HepG2 (cell line): ENCODE measurements at regions not wholly inside any gene's neighbourhood (a gene's known extent, or its start where the extent isn't known, plus 50 kb on each side); places are given as distances from the start of the nearest gene placed in this dataset.

Experiments used
- BCL6 ChIP-seq: IDR thresholded peaks from 2 replicates; pipeline ENCODE4 v1.6.1; 2016; ENCODE audit warnings: missing genetic modification reagents, missing compliant biosample characterization
- CENPX ChIP-seq: sonication (generic); formaldehyde crosslinking; IDR thresholded peaks from 2 replicates; pipeline ENCODE4 v1.9.0; 2021; ENCODE audit warnings: mild to moderate bottlenecking, missing genetic modification reagents, moderate library complexity
- CREB1 ChIP-seq, 2 experiments: fragments of 450-650 bp in 1 of 2; IDR thresholded peaks; 2 replicates each; pipeline ENCODE4 v1.6.1; 2016 to 2017; ENCODE audit warnings: control low read depth in 1 of 2, mild to moderate bottlenecking in 1 of 2, missing compliant biosample characterization in 1 of 2, missing genetic modification characterization in 1 of 2
- ELF3 ChIP-seq: IDR thresholded peaks from 2 replicates; pipeline ENCODE4 v1.6.1; 2016; ENCODE audit warnings: missing genetic modification reagents, missing compliant biosample characterization
- HNRNPUL1 ChIP-seq: fragments of 200-400 bp; formaldehyde crosslinking; IDR thresholded peaks from 2 replicates; pipeline ENCODE4 v1.6.1; 2017; ENCODE audit warnings: low read depth, mild to moderate bottlenecking, low read length, moderate library complexity
- NFKB2 ChIP-seq: sonication (generic); formaldehyde crosslinking; IDR thresholded peaks from 2 replicates; pipeline ENCODE4 v1.4.0; 2020; ENCODE audit warnings: missing genetic modification reagents, borderline replicate concordance
- NKX3-1 ChIP-seq: sonication (generic); formaldehyde crosslinking; IDR thresholded peaks from 2 replicates; pipeline ENCODE4 v1.5.0; 2020; ENCODE audit warnings: missing genetic modification reagents
- RARG ChIP-seq: sonication (generic); formaldehyde crosslinking; IDR thresholded peaks from 2 replicates; pipeline ENCODE4 v1.4.0; 2020; ENCODE audit warnings: low read depth, mild to moderate bottlenecking, missing genetic modification reagents
- RELA ChIP-seq: sonication (generic); formaldehyde crosslinking; IDR thresholded peaks from 2 replicates; pipeline ENCODE4 v1.4.0; 2020; ENCODE audit warnings: missing genetic modification reagents
- RNF219 ChIP-seq: sonication (generic); formaldehyde crosslinking; IDR thresholded peaks from 2 replicates; pipeline ENCODE4 v1.5.0; 2020; ENCODE audit warnings: mild to moderate bottlenecking, missing genetic modification reagents
- SOX6 ChIP-seq, 2 experiments: fragments of 450-650 bp in 1 of 2; sonication (generic) in 1 of 2; formaldehyde crosslinking in 1 of 2; IDR thresholded peaks; 2 replicates each; pipeline versions ENCODE4 v1.4.0 to v1.6.1; 2017 to 2020; ENCODE audit warnings: antibody characterized with exemption in 1 of 2, mild to moderate bottlenecking in 1 of 2, missing genetic modification reagents in 1 of 2
- THAP11 ChIP-seq: IDR thresholded peaks from 2 replicates; pipeline ENCODE4 v1.6.1; 2016; ENCODE audit warnings: missing biosample characterization, missing genetic modification reagents
- ZBTB42 ChIP-seq: sonication (generic); formaldehyde crosslinking; IDR thresholded peaks from 2 replicates; pipeline ENCODE4 v1.5.0; 2020; ENCODE audit warnings: mild to moderate bottlenecking, missing genetic modification reagents
- ZMAT5 ChIP-seq: sonication (generic); formaldehyde crosslinking; IDR thresholded peaks from 2 replicates; pipeline ENCODE4 v1.5.0; 2020; ENCODE audit warnings: mild to moderate bottlenecking, low read depth, missing genetic modification reagents, borderline replicate concordance
- ZNF251 ChIP-seq: sonication (generic); formaldehyde crosslinking; IDR thresholded peaks from 2 replicates; pipeline ENCODE4 v1.9.0; 2021; ENCODE audit warnings: mild to moderate bottlenecking, missing genetic modification reagents
- ZNF333 ChIP-seq: sonication (generic); formaldehyde crosslinking; IDR thresholded peaks from 2 replicates; pipeline ENCODE4 v1.4.0; 2020; ENCODE audit warnings: mild to moderate bottlenecking, missing genetic modification reagents, borderline replicate concordance
- ZSCAN20 ChIP-seq: sonication (generic); formaldehyde crosslinking; IDR thresholded peaks from 2 replicates; pipeline ENCODE4 v1.4.0; 2020; ENCODE audit warnings: missing genetic modification reagents, mild to moderate bottlenecking, borderline replicate concordance
- TF ChIP-seq, protein P1 (sequence below): sonication (generic); formaldehyde crosslinking; IDR thresholded peaks from 2 replicates; pipeline ENCODE4 v1.8.0; 2022; ENCODE audit warnings: mild to moderate bottlenecking, missing genetic modification reagents
- TF ChIP-seq, protein P2 (sequence below): sonication (generic); formaldehyde crosslinking; IDR thresholded peaks from 2 replicates; pipeline ENCODE4 v1.4.0; 2020; ENCODE audit warnings: missing genetic modification reagents
- TF ChIP-seq, protein P3 (sequence below): sonication (generic); formaldehyde crosslinking; IDR thresholded peaks from 2 replicates; pipeline ENCODE4 v1.4.0; 2020; ENCODE audit warnings: missing genetic modification reagents, borderline replicate concordance

- TF ChIP-seq ZMAT5 (CRISPR knock-in tag) (no peak), RELA (no peak), NKX3-1 (CRISPR knock-in tag) (no peak), NFKB2 (CRISPR knock-in tag) (no peak), ELF3 (CRISPR knock-in tag) (peak; percentile 61; the same call in 1 of the 2 replicates), CENPX (CRISPR knock-in tag) (no peak), ZSCAN20 (CRISPR knock-in tag) (no peak), THAP11 (no peak), BCL6 (CRISPR knock-in tag) (0 out of 2 replicates have a peak, but pooled peaks have one; percentile 27), RARG (CRISPR knock-in tag) (no peak), ZNF333 (CRISPR knock-in tag) (no peak), CREB1 (IDR thresholded peaks at IDR 0.05) (no peak), CREB1 (CRISPR knock-in tag; IDR thresholded peaks at IDR 0.05) (no peak), RNF219 (CRISPR knock-in tag) (no peak), ZNF251 (CRISPR knock-in tag) (no peak), ZBTB42 (CRISPR knock-in tag) (no peak), SOX6 (IDR thresholded peaks at IDR 0.05) (no peak), SOX6 (CRISPR knock-in tag; IDR thresholded peaks at IDR 0.05) (peak; percentile 26; the same call in 1 of the 2 replicates), HNRNPUL1 (no peak)
- TF ChIP-seq, protein P1, sequence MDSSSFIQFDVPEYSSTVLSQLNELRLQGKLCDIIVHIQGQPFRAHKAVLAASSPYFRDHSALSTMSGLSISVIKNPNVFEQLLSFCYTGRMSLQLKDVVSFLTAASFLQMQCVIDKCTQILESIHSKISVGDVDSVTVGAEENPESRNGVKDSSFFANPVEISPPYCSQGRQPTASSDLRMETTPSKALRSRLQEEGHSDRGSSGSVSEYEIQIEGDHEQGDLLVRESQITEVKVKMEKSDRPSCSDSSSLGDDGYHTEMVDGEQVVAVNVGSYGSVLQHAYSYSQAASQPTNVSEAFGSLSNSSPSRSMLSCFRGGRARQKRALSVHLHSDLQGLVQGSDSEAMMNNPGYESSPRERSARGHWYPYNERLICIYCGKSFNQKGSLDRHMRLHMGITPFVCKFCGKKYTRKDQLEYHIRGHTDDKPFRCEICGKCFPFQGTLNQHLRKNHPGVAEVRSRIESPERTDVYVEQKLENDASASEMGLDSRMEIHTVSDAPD: no peak
- TF ChIP-seq, protein P2, sequence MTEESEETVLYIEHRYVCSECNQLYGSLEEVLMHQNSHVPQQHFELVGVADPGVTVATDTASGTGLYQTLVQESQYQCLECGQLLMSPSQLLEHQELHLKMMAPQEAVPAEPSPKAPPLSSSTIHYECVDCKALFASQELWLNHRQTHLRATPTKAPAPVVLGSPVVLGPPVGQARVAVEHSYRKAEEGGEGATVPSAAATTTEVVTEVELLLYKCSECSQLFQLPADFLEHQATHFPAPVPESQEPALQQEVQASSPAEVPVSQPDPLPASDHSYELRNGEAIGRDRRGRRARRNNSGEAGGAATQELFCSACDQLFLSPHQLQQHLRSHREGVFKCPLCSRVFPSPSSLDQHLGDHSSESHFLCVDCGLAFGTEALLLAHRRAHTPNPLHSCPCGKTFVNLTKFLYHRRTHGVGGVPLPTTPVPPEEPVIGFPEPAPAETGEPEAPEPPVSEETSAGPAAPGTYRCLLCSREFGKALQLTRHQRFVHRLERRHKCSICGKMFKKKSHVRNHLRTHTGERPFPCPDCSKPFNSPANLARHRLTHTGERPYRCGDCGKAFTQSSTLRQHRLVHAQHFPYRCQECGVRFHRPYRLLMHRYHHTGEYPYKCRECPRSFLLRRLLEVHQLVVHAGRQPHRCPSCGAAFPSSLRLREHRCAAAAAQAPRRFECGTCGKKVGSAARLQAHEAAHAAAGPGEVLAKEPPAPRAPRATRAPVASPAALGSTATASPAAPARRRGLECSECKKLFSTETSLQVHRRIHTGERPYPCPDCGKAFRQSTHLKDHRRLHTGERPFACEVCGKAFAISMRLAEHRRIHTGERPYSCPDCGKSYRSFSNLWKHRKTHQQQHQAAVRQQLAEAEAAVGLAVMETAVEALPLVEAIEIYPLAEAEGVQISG (CRISPR knock-in tag): no peak
- TF ChIP-seq, protein P3, sequence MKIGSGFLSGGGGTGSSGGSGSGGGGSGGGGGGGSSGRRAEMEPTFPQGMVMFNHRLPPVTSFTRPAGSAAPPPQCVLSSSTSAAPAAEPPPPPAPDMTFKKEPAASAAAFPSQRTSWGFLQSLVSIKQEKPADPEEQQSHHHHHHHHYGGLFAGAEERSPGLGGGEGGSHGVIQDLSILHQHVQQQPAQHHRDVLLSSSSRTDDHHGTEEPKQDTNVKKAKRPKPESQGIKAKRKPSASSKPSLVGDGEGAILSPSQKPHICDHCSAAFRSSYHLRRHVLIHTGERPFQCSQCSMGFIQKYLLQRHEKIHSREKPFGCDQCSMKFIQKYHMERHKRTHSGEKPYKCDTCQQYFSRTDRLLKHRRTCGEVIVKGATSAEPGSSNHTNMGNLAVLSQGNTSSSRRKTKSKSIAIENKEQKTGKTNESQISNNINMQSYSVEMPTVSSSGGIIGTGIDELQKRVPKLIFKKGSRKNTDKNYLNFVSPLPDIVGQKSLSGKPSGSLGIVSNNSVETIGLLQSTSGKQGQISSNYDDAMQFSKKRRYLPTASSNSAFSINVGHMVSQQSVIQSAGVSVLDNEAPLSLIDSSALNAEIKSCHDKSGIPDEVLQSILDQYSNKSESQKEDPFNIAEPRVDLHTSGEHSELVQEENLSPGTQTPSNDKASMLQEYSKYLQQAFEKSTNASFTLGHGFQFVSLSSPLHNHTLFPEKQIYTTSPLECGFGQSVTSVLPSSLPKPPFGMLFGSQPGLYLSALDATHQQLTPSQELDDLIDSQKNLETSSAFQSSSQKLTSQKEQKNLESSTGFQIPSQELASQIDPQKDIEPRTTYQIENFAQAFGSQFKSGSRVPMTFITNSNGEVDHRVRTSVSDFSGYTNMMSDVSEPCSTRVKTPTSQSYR (CRISPR knock-in tag): no peak
These were observed 105.6 kb upstream of the ANKH start (continued) for GRCh38 chr5:14977058-14977685.
